ENCODE measurements at regions not wholly inside any gene's neighbourhood (a gene's known extent, or its start where the extent isn't known, plus 50 kb on each side); places are given as distances from the start of the nearest gene placed in this dataset.

- Histone ChIP-seq H3K36me3 (ENCODE audit: control insufficient read depth, insufficient read depth, low read length) (no peaks in the 10 kb centered on the region), H3K9me3 (ENCODE audit: control insufficient read depth, insufficient read depth, low read length) (no peaks in the 10 kb centered on the region), H3K4me1 (ENCODE audit: control insufficient read depth, insufficient read depth, low read length) (no peaks in the 10 kb centered on the region), H3K4me3 (ENCODE audit: low read length) (no peak overlapping the region), H3K27ac (ENCODE audit: low read length) (no peak overlapping the region), H3K27me3 (ENCODE audit: control insufficient read depth, insufficient read depth, low read length) (peaks cover 2% of the 10 kb centered on the region)
- Mint-ChIP-seq H3K4me3 (no peak overlapping the region), H3K36me3 (no peaks in the 10 kb centered on the region), H3K4me1 (no peaks in the 10 kb centered on the region), H3K9me3 (no peaks in the 10 kb centered on the region), H3K27me3 (ENCODE audit: low read depth in 2 of 2) (peaks cover 17% of the 10 kb centered on the region in 2 donors), H3K27ac (no peak overlapping the region)
- WGBS (ENCODE audit: insufficient coverage), result 86% methylated on average over 10 of the region's 10 CpGs
- ATAC-seq, result no peak
- intact Hi-C loops (cut with micrococcal nuclease), result no loop called here
- TF ChIP-seq, protein P1, sequence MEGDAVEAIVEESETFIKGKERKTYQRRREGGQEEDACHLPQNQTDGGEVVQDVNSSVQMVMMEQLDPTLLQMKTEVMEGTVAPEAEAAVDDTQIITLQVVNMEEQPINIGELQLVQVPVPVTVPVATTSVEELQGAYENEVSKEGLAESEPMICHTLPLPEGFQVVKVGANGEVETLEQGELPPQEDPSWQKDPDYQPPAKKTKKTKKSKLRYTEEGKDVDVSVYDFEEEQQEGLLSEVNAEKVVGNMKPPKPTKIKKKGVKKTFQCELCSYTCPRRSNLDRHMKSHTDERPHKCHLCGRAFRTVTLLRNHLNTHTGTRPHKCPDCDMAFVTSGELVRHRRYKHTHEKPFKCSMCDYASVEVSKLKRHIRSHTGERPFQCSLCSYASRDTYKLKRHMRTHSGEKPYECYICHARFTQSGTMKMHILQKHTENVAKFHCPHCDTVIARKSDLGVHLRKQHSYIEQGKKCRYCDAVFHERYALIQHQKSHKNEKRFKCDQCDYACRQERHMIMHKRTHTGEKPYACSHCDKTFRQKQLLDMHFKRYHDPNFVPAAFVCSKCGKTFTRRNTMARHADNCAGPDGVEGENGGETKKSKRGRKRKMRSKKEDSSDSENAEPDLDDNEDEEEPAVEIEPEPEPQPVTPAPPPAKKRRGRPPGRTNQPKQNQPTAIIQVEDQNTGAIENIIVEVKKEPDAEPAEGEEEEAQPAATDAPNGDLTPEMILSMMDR (IDR thresholded peaks at IDR 0.05), result no peak
- DNase-seq, result no peak
Measured at GRCh38 chr3:44011680-44012079, 230.0 kb upstream of the TOPAZ1 start.

- Histone ChIP-seq H3K9me3 (ENCODE audit: control insufficient read depth, insufficient read depth, low read length) (no peaks in the 10 kb centered on the region), H3K4me1 (ENCODE audit: control insufficient read depth, insufficient read depth, low read length) (no peaks in the 10 kb centered on the region), H3K27ac (ENCODE audit: low read length) (no peak overlapping the region), H3K36me3 (ENCODE audit: control insufficient read depth, insufficient read depth, low read length) (no peaks in the 10 kb centered on the region), H3K27me3 (ENCODE audit: control insufficient read depth, insufficient read depth, low read length) (peaks cover 2% of the 10 kb centered on the region), H3K4me3 (ENCODE audit: low read length) (no peak overlapping the region)
- no peaks in the 10 kb centered on the region for H3K36me3 Mint-ChIP-seq
- no peak overlapping the region for H3K27ac Mint-ChIP-seq
- no peaks in the 10 kb centered on the region for H3K9me3 Mint-ChIP-seq
- H3K27me3 Mint-ChIP-seq (ENCODE audit: low read depth in 2 of 2), result peaks cover 17 to 20% of the 10 kb centered on the region in 2 donors
- H3K4me3 Mint-ChIP-seq, result no peak overlapping the region
- TF ChIP-seq, protein P1 (IDR thresholded peaks at IDR 0.05), result no peak
- intact Hi-C loops (cut with micrococcal nuclease), result no loop called here
- WGBS (ENCODE audit: insufficient coverage), result 90% methylated on average over 12 of the region's 13 CpGs
- DNase-seq (no peak), ATAC-seq (no peak)
- no peaks in the 10 kb centered on the region for H3K4me1 Mint-ChIP-seq
Measured at GRCh38 chr3:44012160-44012899, 229.4 kb upstream of the TOPAZ1 start.

DNA sequence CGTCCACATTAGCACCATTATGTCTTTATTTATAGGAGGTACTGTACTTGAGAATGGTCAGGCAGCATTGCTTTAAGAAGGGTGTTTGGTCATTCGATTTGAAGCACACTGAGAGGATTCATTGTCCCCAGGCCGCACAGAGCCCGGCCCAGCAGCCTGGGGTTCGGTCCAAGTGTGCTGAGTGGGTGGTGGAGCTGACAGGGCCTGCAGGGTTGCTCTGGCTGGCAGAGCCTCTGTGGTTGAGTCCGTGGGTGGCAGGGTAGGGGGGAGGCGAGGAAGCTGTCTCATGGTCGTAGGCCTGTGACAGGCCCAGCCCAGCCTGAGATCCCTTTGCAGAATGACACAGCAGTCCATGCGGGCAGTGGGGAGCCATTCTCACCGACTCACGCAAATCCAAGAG is 227.7 kb upstream of the TOPAZ1 start:
- Histone ChIP-seq H3K9me3 (ENCODE audit: control insufficient read depth, insufficient read depth, low read length) (no peaks in the 10 kb centered on the region), H3K4me3 (ENCODE audit: low read length) (no peak overlapping the region), H3K4me1 (ENCODE audit: control insufficient read depth, insufficient read depth, low read length) (no peaks in the 10 kb centered on the region), H3K27ac (ENCODE audit: low read length) (no peak overlapping the region), H3K27me3 (ENCODE audit: control insufficient read depth, insufficient read depth, low read length) (peaks cover 2% of the 10 kb centered on the region), H3K36me3 (ENCODE audit: control insufficient read depth, insufficient read depth, low read length) (no peaks in the 10 kb centered on the region)
- Mint-ChIP-seq H3K4me1 (no peaks in the 10 kb centered on the region), H3K27me3 (ENCODE audit: low read depth in 2 of 2) (peaks cover 14 to 27% of the 10 kb centered on the region in 2 donors), H3K9me3 (no peaks in the 10 kb centered on the region), H3K27ac (no peak overlapping the region), H3K36me3 (no peaks in the 10 kb centered on the region), H3K4me3 (no peak overlapping the region)
- ATAC-seq, result no peak
- no peak for DNase-seq
- WGBS (ENCODE audit: insufficient coverage), result 59% methylated on average over 11 of the region's 11 CpGs
- intact Hi-C loops (cut with micrococcal nuclease), result no loop called here
- TF ChIP-seq, protein P1 (IDR thresholded peaks at IDR 0.05), result no peak

DNA sequence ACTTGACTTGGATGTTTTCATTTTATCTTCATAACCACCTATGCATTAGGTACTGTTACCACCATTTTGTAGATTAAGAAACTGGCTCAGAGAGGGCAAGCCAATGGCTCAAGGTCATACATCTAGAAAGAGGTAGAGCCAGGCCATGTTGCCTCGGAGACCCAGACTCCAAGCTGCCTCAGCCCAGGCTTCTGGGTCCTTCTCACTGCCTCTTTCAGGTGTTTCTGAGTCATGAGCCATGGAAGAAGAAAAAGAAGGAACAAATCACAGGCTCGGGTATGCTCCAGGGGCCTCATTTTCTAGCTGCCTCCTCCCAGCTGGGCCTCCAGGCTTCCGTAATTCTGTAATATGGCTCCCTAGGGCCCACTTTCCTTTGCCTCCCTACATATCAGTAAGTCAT is 226.5 kb upstream of the TOPAZ1 start:
- ATAC-seq (no peak), DNase-seq (no peak)
- Mint-ChIP-seq H3K27me3 (ENCODE audit: low read depth in 2 of 2) (peaks cover 16 to 28% of the 10 kb centered on the region in 2 donors), H3K27ac (no peak overlapping the region), H3K9me3 (no peaks in the 10 kb centered on the region), H3K4me3 (no peak overlapping the region), H3K4me1 (no peaks in the 10 kb centered on the region), H3K36me3 (no peaks in the 10 kb centered on the region)
- no peak overlapping the region for H3K4me3 ChIP-seq (ENCODE audit: low read length)
- no peak overlapping the region for H3K27ac ChIP-seq (ENCODE audit: low read length)
- 94% methylated on average over 3 of the region's 3 CpGs for WGBS (ENCODE audit: insufficient coverage)
- H3K36me3 ChIP-seq (ENCODE audit: control insufficient read depth, insufficient read depth, low read length), result no peaks in the 10 kb centered on the region
- no peaks in the 10 kb centered on the region for H3K4me1 ChIP-seq (ENCODE audit: control insufficient read depth, insufficient read depth, low read length)
- TF ChIP-seq, protein P1 (IDR thresholded peaks at IDR 0.05), result no peak
- H3K9me3 ChIP-seq (ENCODE audit: control insufficient read depth, insufficient read depth, low read length), result no peaks in the 10 kb centered on the region
- peaks cover 2% of the 10 kb centered on the region for H3K27me3 ChIP-seq (ENCODE audit: control insufficient read depth, insufficient read depth, low read length)
- intact Hi-C loops (cut with micrococcal nuclease), result no loop called here
